H7 (cell line): ENCODE measurements at regions not wholly inside any gene's neighbourhood (a gene's known extent, or its start where the extent isn't known, plus 50 kb on each side); places are given as distances from the start of the nearest gene placed in this dataset.

Experiments used
- DNase-seq: peaks from one replicate; pipeline ENCODE4 v3.0.0; 2012
- H3K27me3 ChIP-seq: 2 replicates; pipeline ENCODE4 v1.6.0; 2011; ENCODE audit warnings: mild to moderate bottlenecking, low read length; ENCODE audit not compliant: control insufficient read depth, insufficient read depth
- H3K36me3 ChIP-seq: replicated peaks from 2 replicates; pipeline ENCODE4 v1.5.1; 2011; ENCODE audit warnings: low read length; ENCODE audit not compliant: control insufficient read depth, insufficient read depth
- H3K4me3 ChIP-seq: 2 replicates; pipeline ENCODE4 v1.5.1; 2011; ENCODE audit warnings: low read depth, mild to moderate bottlenecking, control low read depth, low read length, moderate library complexity; ENCODE audit not compliant: insufficient read depth

- no peak overlapping the region for H3K4me3 ChIP-seq
- no peaks in the 10 kb centered on the region for H3K36me3 ChIP-seq
- H3K27me3 ChIP-seq = no peaks in the 10 kb centered on the region
- no peak for DNase-seq
These were observed 136.9 kb downstream of the SCARB1 start for GRCh38 chr12:124726596-124727263.

DNA sequence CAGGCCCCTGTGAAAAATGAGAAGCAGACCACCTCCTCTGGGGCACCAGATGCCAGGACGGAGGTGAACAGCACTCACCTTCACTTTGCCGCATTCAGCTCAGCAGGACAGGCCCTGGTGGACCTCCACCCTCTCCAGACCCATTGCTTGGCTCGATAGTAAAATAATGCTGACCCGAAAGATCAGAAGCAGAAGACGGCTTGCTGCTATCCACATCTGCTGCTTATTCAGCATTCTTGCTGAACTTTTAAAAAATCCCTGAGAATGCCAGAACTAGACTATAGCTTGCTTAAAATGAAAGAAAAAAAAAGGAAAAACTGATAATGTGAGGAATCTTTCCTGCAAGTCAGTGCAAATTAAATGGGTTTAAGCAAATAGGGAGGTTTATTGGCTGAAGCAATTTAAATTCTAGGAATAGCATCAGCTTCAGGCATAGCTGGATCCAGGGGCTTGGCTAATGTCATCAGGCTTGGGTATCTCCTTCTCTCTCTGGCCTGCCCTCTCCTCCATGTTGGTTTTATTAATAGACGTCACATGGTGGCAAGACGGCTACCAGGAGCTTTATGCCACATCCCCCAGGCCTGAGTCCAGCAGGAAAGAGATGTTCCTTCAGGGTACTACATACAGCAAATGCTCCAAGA lies 137.9 kb downstream of the SCARB1 start:
- Histone ChIP-seq H3K36me3 (no peaks in the 10 kb centered on the region), H3K4me3 (no peak overlapping the region), H3K27me3 (no peaks in the 10 kb centered on the region)
- no peak for DNase-seq

GRCh38 chr12:124725099-124725498 lies 138.6 kb downstream of the SCARB1 start:
- no peak for DNase-seq
- H3K36me3 ChIP-seq = no peaks in the 10 kb centered on the region
- H3K27me3 ChIP-seq = no peaks in the 10 kb centered on the region
- no peak overlapping the region for H3K4me3 ChIP-seq

GRCh38 chr12:124722878-124723277 lies 140.8 kb downstream of the SCARB1 start:
- Histone ChIP-seq H3K4me3 (no peak overlapping the region), H3K27me3 (no peaks in the 10 kb centered on the region), H3K36me3 (no peaks in the 10 kb centered on the region)
- no peak for DNase-seq

DNA sequence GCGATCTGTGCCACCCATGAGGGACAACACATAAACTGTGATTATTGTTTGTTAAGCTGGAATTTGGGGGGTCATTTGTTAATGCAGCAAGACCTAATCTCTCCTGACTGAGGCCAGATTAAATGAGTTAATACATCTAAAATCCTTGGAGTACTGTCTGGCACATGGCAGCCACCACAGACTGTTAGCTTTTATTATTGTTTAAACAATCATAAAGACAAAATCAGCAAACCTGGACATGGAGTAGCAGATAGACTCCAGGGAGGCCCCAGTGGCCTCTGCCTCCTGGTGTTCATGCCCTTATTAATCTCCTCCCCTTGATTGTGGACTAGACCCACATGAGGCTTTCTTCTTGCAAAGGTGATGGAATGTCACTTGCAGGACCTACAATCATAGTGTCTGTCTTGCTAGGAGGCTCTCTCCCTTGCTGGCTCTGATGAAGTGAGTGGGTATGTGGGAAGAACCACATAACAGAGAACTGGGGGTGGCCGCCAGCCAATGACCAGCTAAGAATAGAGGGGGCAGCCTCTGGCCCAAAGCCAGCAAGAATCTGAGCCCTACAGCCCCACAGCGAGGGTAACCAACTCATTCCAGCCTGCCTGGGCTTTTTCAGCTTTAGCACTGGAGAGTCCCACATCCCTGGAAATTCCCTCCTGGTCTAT lies 142.0 kb downstream of the SCARB1 start:
- Histone ChIP-seq H3K36me3 (no peaks in the 10 kb centered on the region), H3K4me3 (no peak overlapping the region), H3K27me3 (no peaks in the 10 kb centered on the region)
- no peak for DNase-seq

DNA sequence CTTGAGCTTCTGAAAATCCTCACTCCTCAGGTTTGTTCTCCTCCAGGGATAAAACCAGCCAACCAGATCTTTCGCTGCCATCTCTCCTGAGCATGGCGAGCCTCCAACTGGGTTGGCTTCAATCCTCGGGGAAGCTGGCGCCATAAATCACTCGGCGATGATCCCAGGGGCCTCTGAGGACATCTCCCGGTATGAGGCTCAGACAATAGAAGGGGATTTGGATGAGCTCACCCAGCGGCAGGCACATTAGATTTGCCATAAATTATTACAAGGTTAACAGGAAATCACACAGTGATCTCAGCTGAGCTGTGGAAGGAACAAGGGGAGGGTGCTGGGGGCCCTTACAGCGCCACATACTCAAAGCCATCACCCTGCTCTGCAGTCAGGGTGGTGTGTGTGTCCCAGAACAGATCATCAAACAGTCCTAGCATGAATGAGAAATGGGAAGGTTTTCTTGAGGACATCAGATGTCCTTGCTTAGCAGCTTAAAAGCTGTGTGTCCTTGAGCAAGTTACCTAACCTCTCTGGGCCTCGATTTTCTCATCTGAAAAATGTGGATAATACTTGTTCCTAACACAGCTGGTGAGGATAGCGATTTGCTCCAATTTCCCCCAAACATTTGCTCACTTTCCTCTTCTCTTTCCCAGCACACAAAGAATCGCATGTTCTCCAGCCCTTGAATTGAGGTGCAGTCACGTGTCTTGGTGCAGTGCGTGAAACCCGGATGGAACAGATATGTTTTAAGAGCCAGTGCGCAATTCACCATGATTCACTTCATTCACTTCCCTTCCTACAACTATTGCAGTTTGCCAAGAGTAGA lies 142.8 kb downstream of the SCARB1 start:
- H3K36me3 ChIP-seq = no peaks in the 10 kb centered on the region
- H3K4me3 ChIP-seq = no peak overlapping the region
- H3K27me3 ChIP-seq = no peaks in the 10 kb centered on the region
- DNase-seq = no peak

DNA sequence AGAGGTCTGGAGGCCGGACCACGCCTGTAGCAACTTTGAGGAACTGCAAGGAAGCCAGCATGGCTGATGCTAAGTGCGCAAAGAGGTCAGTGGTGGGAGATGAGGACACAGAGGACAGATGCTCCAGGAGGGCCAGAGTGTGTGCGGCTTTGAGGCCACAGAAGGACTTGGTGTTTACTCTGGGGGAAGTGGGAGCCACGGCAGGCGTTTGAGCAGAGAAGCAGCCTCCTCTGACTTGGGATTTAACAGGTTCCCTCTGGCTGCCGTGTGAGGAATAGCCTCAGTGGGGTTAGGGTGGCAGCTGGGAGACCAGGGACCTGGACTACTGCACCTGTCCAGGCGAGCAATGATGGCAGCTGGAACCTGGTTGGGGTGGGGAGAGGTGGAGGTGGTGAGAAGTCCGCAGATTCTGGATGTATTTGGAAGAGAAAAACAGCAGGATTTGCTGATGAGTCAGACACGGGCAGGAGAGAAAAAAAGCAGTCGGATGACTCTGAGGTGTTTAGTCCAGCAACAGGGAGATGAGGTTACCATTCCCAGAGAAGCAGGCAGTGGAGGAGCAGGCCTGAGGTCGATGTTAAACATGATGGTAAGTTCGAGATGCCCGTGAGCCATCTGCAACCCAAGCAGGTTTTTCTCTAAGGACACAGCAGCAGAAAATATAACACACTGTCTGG lies 143.5 kb downstream of the SCARB1 start:
- DNase-seq = no peak
- Histone ChIP-seq H3K4me3 (no peak overlapping the region), H3K27me3 (no peaks in the 10 kb centered on the region), H3K36me3 (no peaks in the 10 kb centered on the region)

DNA sequence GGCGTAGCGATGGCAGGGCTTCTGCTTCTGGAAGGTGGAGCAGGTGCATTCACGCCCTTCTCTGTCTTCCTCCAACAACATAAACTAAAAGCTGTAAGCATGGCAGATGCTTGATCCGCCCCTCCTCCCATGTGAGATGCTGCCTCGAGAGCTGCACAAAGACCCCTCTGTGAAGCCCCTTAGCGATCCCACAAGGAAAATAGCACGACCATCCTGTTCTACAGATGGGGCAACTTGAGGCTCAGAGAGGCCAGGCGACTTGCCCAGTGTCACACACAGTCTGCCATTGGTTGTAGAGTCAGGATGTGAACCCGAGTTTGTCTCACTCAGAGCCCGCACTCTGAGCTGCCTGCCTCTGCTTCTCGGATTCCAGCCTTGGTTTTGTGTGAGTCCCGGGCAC lies 144.4 kb downstream of the SCARB1 start:
- Histone ChIP-seq H3K27me3 (no peaks in the 10 kb centered on the region), H3K4me3 (no peak overlapping the region), H3K36me3 (no peaks in the 10 kb centered on the region)
- DNase-seq = no peak

- no peak for DNase-seq
- Histone ChIP-seq H3K27me3 (no peaks in the 10 kb centered on the region), H3K4me3 (no peak overlapping the region), H3K36me3 (no peaks in the 10 kb centered on the region)
These were observed 145.2 kb downstream of the SCARB1 start for GRCh38 chr12:124718458-124718857.

GRCh38 chr12:124718036-124718435 lies 145.6 kb downstream of the SCARB1 start:
- Histone ChIP-seq H3K36me3 (no peaks in the 10 kb centered on the region), H3K27me3 (no peaks in the 10 kb centered on the region), H3K4me3 (no peak overlapping the region)
- no peak for DNase-seq

DNA sequence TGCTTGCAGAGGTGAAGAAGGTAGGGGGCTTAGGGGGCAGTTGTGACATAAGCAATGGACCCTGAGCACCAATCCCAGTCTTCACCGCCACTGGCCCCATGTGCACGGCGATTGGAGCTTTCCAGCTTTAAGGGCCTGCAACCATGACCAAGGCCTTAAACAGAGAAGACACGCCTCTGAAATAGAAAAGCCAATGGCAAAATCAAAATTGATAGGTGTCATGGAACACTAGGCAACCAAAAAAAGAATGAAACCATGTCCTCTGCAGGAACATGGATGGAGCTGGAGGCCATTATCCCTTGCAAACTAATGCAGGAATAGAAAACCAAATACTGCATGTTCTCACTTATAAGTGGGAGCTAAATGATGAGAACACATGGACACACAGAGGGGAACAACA lies 146.3 kb downstream of the SCARB1 start:
- DNase-seq = no peak
- H3K4me3 ChIP-seq = no peak overlapping the region
- H3K27me3 ChIP-seq = no peaks in the 10 kb centered on the region
- H3K36me3 ChIP-seq = no peaks in the 10 kb centered on the region

DNA sequence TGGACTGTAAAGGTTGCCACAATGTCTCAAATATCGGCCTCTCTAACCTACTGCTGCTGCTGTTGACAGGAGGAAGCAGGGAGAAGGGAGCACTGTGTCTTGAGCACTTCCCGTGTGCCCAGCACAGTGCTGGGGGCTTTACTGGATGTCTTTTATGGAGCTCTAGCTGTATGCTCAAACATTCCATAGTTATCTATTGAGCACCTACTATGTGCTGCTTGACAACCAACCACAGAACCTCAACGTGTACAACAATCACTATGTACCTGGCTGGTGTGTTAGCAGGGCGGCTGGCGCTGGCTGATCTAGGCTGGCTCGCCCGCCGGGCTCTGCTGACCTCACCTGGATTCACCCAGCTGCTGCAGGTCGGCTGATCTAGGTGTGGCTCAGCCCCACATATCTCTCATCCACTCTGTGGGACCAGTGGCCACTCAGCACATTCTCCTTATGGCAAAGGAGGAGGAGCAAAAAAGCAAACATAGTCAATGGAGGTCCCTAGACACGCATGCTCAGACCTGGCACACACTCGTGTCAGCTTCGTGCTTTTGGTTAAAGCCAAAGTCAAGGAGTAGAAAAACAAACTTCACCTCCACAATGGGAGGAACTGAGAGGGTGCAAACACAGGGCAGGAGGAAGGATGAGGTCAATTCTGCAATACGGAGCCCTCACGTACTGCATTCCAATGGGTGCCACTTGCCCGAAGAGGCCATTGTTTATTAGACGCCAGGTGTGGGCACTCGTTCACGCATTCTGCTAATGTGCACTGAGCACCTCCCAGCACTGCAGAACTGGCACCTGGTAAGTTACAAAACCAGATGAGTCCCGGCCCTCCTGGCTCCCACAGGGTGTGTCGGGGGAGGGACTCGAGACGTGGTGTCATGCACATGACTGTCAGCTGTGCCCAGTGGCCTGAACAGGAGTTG lies 147.2 kb downstream of the SCARB1 start:
- DNase-seq = no peak
- Histone ChIP-seq H3K27me3 (no peaks in the 10 kb centered on the region), H3K36me3 (no peaks in the 10 kb centered on the region), H3K4me3 (no peak overlapping the region)

- H3K27me3 ChIP-seq = no peaks in the 10 kb centered on the region
- H3K36me3 ChIP-seq = no peaks in the 10 kb centered on the region
- no peak overlapping the region for H3K4me3 ChIP-seq
- DNase-seq = no peak
These were observed 147.9 kb upstream of the NCOR2 start for GRCh38 chr12:124715121-124715990.
